Body of pancreas (tissue), 4 donors: ENCODE measurements at regions not wholly inside any gene's neighbourhood (a gene's known extent, or its start where the extent isn't known, plus 50 kb on each side); places are given as distances from the start of the nearest gene placed in this dataset.

Experiments
- CTCF ChIP-seq, 7 experiments: fragments of 450-650 bp in 4 of 7; fragments of 200-600 bp in 3 of 7; sonication (generic) in 3 of 7; IDR thresholded peaks; one replicate each; pipeline ENCODE4 v1.5.1; 2016 to 2019; ENCODE audit warnings: antibody characterized with exemption in 7 of 7
- POLR2A ChIP-seq, 3 donors: fragments of 450-650 bp; IDR thresholded peaks; one replicate each; pipeline ENCODE4 v1.6.1; 2016; ENCODE audit warnings: antibody characterized with exemption in 3 of 3, mild to moderate bottlenecking in 2 of 3

GRCh38 chr3:177463863-177464262 lies 266.6 kb upstream of the TBL1XR1 start:
- TF ChIP-seq CTCF (IDR thresholded peaks at IDR 0.05), result no peak
- no peak for TF ChIP-seq POLR2A (IDR thresholded peaks at IDR 0.05)
